ENCODE measurements at regions not wholly inside any gene's neighbourhood (a gene's known extent, or its start where the extent isn't known, plus 50 kb on each side); places are given as distances from the start of the nearest gene placed in this dataset.

DNA sequence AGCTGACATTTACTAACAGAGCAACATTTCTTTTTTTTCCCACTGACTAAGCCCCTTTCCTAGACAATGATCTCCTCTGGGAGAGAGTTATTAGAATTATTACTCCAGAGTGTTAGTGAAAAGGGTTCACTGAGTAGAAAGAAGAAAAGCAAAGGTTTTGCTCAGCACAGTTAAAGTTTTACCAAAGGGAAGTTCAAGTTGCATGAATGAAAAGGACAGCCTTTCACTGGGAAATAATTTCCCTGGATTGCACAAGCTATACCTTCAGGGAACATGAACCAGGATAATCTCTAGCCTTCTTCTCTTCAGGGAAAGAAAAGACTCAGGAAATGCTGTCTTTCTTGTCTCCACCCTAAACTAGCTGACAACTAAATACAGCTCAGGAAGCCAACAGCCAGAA is 71.4 kb upstream of the ESRRG start:
- Mint-ChIP-seq H3K27ac (no peak overlapping the region), H3K27me3 (no peaks in the 10 kb centered on the region), H3K4me1 (ENCODE audit: low read depth) (no peaks in the 10 kb centered on the region), H3K36me3 (ENCODE audit: low read depth) (no peaks in the 10 kb centered on the region), H3K4me3 (no peak overlapping the region), H3K9me3 (peaks cover 1% of the 10 kb centered on the region)
- TF ChIP-seq, protein P1, sequence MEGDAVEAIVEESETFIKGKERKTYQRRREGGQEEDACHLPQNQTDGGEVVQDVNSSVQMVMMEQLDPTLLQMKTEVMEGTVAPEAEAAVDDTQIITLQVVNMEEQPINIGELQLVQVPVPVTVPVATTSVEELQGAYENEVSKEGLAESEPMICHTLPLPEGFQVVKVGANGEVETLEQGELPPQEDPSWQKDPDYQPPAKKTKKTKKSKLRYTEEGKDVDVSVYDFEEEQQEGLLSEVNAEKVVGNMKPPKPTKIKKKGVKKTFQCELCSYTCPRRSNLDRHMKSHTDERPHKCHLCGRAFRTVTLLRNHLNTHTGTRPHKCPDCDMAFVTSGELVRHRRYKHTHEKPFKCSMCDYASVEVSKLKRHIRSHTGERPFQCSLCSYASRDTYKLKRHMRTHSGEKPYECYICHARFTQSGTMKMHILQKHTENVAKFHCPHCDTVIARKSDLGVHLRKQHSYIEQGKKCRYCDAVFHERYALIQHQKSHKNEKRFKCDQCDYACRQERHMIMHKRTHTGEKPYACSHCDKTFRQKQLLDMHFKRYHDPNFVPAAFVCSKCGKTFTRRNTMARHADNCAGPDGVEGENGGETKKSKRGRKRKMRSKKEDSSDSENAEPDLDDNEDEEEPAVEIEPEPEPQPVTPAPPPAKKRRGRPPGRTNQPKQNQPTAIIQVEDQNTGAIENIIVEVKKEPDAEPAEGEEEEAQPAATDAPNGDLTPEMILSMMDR (IDR thresholded peaks at IDR 0.05), result no peak
- DNase-seq (no peak), ATAC-seq (no peak)
- intact Hi-C loops (cut with micrococcal nuclease), result no loop called here
- CTCF ChIA-PET, result no interaction called here
- POLR2A ChIA-PET, result no interaction called here

DNA sequence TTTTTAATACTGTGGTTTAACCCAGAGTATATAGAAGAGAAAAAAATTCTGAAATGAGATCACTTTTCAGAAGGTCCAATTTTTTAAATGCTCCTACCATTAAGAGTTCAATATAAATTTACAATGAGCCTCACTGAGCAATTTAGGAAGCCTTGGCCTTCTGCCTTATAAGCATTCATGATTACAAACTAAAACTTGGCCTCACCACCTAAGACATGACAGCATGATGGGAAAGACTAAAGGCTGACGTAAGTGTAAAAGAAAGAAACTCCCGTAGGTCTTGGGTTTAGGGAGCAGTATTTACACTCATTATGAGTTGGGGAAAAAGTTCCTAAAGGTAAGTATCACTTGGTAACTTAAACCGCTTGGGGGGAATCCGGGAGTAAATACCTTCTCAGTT is 70.7 kb upstream of the ESRRG start:
- no peak overlapping the region for H3K27ac Mint-ChIP-seq
- POLR2A ChIA-PET, result no interaction called here
- H3K4me3 Mint-ChIP-seq, result no peak overlapping the region
- no peaks in the 10 kb centered on the region for H3K27me3 Mint-ChIP-seq
- intact Hi-C loops (cut with micrococcal nuclease), result no loop called here
- no peak for DNase-seq
- CTCF ChIA-PET, result no interaction called here
- no peaks in the 10 kb centered on the region for H3K36me3 Mint-ChIP-seq (ENCODE audit: low read depth)
- no peaks in the 10 kb centered on the region for H3K4me1 Mint-ChIP-seq (ENCODE audit: low read depth)
- TF ChIP-seq, protein P1 (IDR thresholded peaks at IDR 0.05), result no peak
- ATAC-seq, result no peak
- H3K9me3 Mint-ChIP-seq, result peaks cover 1% of the 10 kb centered on the region

DNA sequence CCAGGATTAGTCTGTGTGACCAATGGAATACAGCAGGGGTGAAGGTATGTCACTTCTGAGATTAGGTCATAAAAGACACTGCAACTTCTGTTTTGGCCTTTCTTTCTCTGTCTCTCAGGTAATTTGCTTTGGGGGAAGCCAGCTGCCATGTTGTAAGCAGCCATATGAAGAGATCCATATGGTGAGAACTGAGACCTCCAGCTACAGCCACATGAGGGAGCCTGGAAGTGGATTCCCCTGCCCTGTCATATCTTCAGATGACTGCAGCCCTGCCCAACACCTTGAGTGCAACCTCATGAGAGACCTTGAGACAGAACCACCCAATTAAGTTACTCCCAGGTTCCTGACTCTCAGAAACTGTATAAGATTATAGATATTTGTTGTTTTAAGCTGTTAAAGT is 70.1 kb upstream of the ESRRG start:
- DNase-seq (no peak), ATAC-seq (no peak)
- Mint-ChIP-seq H3K36me3 (ENCODE audit: low read depth) (no peaks in the 10 kb centered on the region), H3K27me3 (no peaks in the 10 kb centered on the region), H3K27ac (no peak overlapping the region), H3K4me3 (no peak overlapping the region), H3K4me1 (ENCODE audit: low read depth) (no peaks in the 10 kb centered on the region), H3K9me3 (peaks cover 1% of the 10 kb centered on the region)
- ChIA-PET CTCF (no interaction called here), POLR2A (no interaction called here)
- intact Hi-C loops (cut with micrococcal nuclease), result no loop called here
- TF ChIP-seq, protein P1 (IDR thresholded peaks at IDR 0.05), result no peak

DNA sequence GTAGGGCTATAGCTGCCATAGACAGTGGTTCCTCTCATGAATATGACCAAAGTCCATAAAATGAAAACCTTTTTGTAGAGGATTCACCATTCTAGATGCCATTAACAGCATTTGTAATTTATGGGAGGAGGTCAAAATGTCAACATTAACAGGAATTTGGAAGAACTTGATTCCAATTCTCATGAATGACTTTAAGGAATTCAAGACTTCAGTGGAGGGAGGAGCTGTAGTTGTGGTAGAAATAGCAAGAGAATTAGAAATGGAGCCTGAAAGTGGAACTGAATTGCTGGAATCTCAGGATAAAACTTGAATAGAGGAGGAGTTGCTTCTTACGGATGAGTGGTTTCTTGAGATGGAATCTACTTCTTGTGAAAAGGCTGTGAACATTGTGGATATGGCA is 65.4 kb upstream of the ESRRG start:
- CTCF ChIA-PET, result no interaction called here
- POLR2A ChIA-PET, result no interaction called here
- no peaks in the 10 kb centered on the region for H3K36me3 Mint-ChIP-seq (ENCODE audit: low read depth)

DNA sequence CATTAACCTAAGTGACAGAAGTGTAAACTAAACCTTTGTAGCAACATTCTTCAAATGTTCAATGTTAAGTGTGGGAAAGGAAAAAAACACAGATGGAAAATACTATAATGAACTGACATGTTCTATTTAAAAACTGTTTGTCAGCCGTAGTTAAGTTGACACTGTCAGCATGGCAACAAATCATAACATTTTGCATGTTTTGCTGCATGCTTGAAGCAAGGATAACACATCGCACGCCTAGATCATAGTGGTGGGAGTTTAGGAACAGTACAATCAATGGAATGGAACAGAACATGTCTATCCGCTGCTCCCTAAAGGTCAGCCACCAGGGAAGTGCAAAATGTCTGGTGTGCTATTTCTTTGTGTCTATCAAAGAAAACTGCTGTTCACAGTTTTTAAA is 62.5 kb upstream of the ESRRG start:
- no peaks in the 10 kb centered on the region for H3K36me3 Mint-ChIP-seq (ENCODE audit: low read depth)
- H3K9me3 Mint-ChIP-seq, result no peaks in the 10 kb centered on the region
- no peaks in the 10 kb centered on the region for H3K27me3 Mint-ChIP-seq
- DNase-seq, result no peak
- H3K27ac Mint-ChIP-seq, result no peak overlapping the region
- TF ChIP-seq, protein P1 (IDR thresholded peaks at IDR 0.05), result no peak
- ATAC-seq, result no peak
- H3K4me3 Mint-ChIP-seq, result no peak overlapping the region
- intact Hi-C loops (cut with micrococcal nuclease), result no loop called here
- no peaks in the 10 kb centered on the region for H3K4me1 Mint-ChIP-seq (ENCODE audit: low read depth)
- POLR2A ChIA-PET, result no interaction called here
- CTCF ChIA-PET, result no interaction called here

More for the DNA sequence above, 65.4 kb upstream of the ESRRG start:
- DNase-seq (no peak), ATAC-seq (no peak)
- intact Hi-C loops (cut with micrococcal nuclease), result no loop called here
- no peak overlapping the region for H3K27ac Mint-ChIP-seq
- no peak overlapping the region for H3K4me3 Mint-ChIP-seq
- no peaks in the 10 kb centered on the region for H3K9me3 Mint-ChIP-seq
- no peaks in the 10 kb centered on the region for H3K27me3 Mint-ChIP-seq
- H3K4me1 Mint-ChIP-seq (ENCODE audit: low read depth), result no peaks in the 10 kb centered on the region
- TF ChIP-seq, protein P1 (IDR thresholded peaks at IDR 0.05), result no peak
